BE2C (cell line): ENCODE measurements at regions not wholly inside any gene's neighbourhood (a gene's known extent, or its start where the extent isn't known, plus 50 kb on each side); places are given as distances from the start of the nearest gene placed in this dataset.

ENCODE experiments used
- DNase-seq: peaks from one replicate; pipeline ENCODE4 v3.0.0-alpha.2; 2020
- H3K27me3 ChIP-seq: fragments of 250-450 bp; sonication (Bioruptor Pico); 2 replicates; pipeline ENCODE4 v1.5.1; 2020; ENCODE audit warnings: mild to moderate bottlenecking
- H3K36me3 ChIP-seq: fragments of 250-450 bp; sonication (Bioruptor Pico); 2 replicates; pipeline ENCODE4 v1.5.1; 2020; ENCODE audit warnings: mild to moderate bottlenecking
- H3K4me1 ChIP-seq: fragments of 250-450 bp; sonication (Bioruptor Pico); 2 replicates; pipeline ENCODE4 v1.5.1; 2020
- H3K4me3 ChIP-seq: 2 replicates; pipeline ENCODE4 v1.5.1; 2011; ENCODE audit warnings: low read depth, low read length
- H3K9me3 ChIP-seq: fragments of 250-450 bp; sonication (Bioruptor Pico); 2 replicates; pipeline ENCODE4 v1.5.1; 2020
- TF ChIP-seq, protein P1 (sequence below): IDR thresholded peaks from 2 replicates; pipeline ENCODE4 v1.5.1; 2012; ENCODE audit warnings: mild to moderate bottlenecking, low read depth, low read length

DNA sequence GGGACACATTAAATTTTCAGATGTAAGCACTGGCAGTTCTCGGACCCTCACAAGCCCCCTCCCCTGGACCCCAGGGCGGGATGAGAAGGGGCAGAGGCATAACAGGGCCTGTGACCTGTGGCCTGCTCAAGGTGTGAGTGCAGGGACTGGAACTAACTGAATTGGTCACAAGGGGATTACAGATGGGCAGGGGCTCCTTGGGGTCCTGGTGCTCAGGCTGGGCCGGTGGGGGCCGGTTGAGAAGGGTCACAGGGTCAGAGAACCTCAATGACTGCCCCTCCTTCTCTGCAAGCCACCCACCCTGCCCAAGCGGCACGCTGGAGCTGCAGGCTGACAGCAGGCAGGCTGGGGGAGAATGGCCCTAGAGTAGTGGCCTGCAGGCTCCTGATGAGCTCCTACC, 80.8 kb upstream of the PCBD1 start:
- no peak for DNase-seq
- Histone ChIP-seq H3K4me1 (peaks cover 16% of the 10 kb centered on the region), H3K9me3 (no peaks in the 10 kb centered on the region; the same call in 1 of the 2 replicates), H3K4me3 (no peak overlapping the region), H3K36me3 (no peaks in the 10 kb centered on the region), H3K27me3 (no peaks in the 10 kb centered on the region)
- TF ChIP-seq, protein P1, sequence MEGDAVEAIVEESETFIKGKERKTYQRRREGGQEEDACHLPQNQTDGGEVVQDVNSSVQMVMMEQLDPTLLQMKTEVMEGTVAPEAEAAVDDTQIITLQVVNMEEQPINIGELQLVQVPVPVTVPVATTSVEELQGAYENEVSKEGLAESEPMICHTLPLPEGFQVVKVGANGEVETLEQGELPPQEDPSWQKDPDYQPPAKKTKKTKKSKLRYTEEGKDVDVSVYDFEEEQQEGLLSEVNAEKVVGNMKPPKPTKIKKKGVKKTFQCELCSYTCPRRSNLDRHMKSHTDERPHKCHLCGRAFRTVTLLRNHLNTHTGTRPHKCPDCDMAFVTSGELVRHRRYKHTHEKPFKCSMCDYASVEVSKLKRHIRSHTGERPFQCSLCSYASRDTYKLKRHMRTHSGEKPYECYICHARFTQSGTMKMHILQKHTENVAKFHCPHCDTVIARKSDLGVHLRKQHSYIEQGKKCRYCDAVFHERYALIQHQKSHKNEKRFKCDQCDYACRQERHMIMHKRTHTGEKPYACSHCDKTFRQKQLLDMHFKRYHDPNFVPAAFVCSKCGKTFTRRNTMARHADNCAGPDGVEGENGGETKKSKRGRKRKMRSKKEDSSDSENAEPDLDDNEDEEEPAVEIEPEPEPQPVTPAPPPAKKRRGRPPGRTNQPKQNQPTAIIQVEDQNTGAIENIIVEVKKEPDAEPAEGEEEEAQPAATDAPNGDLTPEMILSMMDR = no peak

DNA sequence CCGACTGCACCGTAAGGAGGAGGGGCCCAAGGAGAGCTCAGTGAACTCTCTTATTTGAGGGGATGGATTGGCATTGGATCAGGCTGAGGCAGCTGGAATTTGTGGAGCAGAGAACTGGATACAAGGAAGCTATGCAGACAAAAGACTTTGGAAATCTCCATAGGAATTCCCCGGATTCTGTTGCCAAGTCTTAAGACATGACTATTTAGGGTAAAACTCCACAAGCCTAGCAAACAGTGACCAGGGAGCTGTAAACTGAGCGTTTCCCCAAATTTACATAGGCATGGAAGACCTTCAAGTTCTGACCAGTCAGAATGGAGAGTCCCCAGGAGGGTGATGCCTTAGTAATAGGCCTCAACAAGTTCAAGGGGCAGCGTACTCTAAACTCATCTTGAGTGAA, 82.5 kb upstream of the PCBD1 start:
- no peak overlapping the region for H3K4me3 ChIP-seq
- no peaks in the 10 kb centered on the region for H3K27me3 ChIP-seq
- H3K36me3 ChIP-seq = no peaks in the 10 kb centered on the region
- peaks cover 21% of the 10 kb centered on the region for H3K4me1 ChIP-seq
- no peaks in the 10 kb centered on the region; the same call in 1 of the 2 replicates for H3K9me3 ChIP-seq
- no peak for DNase-seq
- TF ChIP-seq, protein P1 = no peak

GRCh38 chr10:70973275-70973674, 84.9 kb upstream of the PCBD1 start:
- TF ChIP-seq, protein P1 = no peak
- no peaks in the 10 kb centered on the region for H3K27me3 ChIP-seq
- H3K4me3 ChIP-seq = no peak overlapping the region

DNA sequence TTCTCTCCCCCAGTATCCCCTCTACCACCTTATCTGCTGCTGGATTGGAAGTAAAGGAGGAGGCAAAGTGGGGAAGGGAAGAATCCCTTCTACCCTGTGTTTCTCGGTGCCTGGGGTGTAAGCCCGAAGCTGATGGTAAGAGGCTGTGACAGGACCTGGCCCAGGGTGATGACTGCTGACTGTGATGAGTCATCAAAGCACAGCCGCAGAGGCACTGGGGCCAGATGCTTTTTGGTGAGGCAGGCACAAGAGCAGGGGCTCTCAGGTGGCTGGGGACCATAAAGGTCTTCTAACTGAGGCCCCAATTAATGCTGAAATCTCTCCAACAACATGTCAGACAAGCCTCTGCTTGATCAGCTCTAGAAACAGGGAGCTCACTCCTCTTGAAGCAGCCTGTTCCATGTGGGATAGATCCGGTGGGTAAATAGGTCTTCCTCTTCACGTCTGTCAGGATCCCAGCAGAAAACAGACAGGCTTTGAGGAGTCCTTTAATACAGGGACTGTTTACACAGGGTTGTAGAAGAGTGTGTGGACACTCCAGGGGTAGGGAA, 86.1 kb upstream of the PCBD1 start:
- DNase-seq = peak; percentile 76
- H3K4me1 ChIP-seq = peaks cover 7% of the 10 kb centered on the region
- no peaks in the 10 kb centered on the region for H3K27me3 ChIP-seq
- no peaks in the 10 kb centered on the region for H3K36me3 ChIP-seq
- TF ChIP-seq, protein P1 = no peak
- no peak overlapping the region for H3K4me3 ChIP-seq
- no peaks in the 10 kb centered on the region; the same call in 1 of the 2 replicates for H3K9me3 ChIP-seq

More at GRCh38 chr10:70973275-70973674, 84.9 kb upstream of the PCBD1 start:
- DNase-seq = no peak
- Histone ChIP-seq H3K4me1 (peaks cover 8% of the 10 kb centered on the region), H3K9me3 (no peaks in the 10 kb centered on the region; the same call in 1 of the 2 replicates), H3K36me3 (no peaks in the 10 kb centered on the region)

DNA sequence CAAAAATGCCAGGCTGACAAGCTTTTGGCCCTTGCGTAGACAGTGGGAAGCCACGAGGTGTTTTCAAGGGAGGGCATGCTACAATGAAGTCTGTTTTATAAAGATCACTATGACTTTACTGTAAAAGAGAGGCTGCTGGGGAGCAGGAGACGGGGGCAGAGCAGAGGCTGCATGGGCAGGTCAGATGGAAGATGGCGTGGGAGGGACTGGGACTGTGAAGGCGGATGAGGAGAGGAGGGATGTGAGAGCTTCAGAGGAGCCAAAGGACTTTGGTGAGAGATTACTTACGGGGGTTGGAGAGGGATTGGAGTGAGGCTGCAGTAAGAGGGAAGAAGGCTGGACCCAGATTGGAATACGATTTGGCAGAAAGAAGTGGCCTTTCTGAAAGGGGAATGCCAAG, 86.6 kb upstream of the PCBD1 start:
- Histone ChIP-seq H3K27me3 (no peaks in the 10 kb centered on the region), H3K4me3 (no peak overlapping the region), H3K4me1 (peaks cover 7% of the 10 kb centered on the region), H3K9me3 (no peaks in the 10 kb centered on the region; the same call in 1 of the 2 replicates), H3K36me3 (no peaks in the 10 kb centered on the region)
- TF ChIP-seq, protein P1 = no peak
- no peak for DNase-seq

DNA sequence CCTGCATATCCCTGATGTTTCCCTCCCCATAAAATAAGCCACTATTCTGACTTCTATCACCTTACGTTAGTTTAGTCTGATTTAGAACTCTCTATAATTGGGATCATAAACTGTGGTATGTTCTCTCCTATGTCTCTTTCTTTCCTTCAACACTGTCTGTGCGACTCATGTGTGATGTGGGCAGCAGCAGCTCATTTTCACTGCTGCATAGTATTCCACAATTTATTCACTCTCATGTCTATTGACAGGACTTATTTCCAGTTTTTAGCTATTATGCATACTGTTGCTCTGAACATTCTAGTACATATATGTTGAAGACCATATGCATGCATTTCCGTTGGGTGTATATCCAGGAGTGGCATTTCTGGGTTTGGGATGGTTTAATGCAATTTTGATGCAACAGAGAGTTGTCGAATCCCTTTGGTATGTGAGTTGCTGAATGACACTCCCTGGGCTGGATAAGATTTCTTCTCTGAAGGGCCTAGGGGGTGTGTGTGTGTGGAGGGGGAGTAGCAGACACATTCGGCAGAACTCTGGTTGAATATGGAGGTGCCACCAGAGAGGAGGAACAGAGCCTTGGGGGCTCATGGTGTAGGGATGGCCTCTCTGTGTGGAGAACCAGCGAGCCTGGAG, 87.8 kb upstream of the PCBD1 start:
- Histone ChIP-seq H3K4me3 (no peak overlapping the region), H3K4me1 (peaks cover 7% of the 10 kb centered on the region), H3K36me3 (no peaks in the 10 kb centered on the region), H3K27me3 (no peaks in the 10 kb centered on the region), H3K9me3 (no peaks in the 10 kb centered on the region; the same call in 1 of the 2 replicates)
- no peak for DNase-seq
- TF ChIP-seq, protein P1 = no peak
